Stomach (tissue), 4 donors: ENCODE measurements at regions not wholly inside any gene's neighbourhood (a gene's known extent, or its start where the extent isn't known, plus 50 kb on each side); places are given as distances from the start of the nearest gene placed in this dataset.

Experiments used
- EP300 ChIP-seq: sonication (generic); formaldehyde crosslinking; IDR thresholded peaks from one replicate; pipeline ENCODE4 v1.6.1; 2017; ENCODE audit warnings: antibody characterized with exemption
- POLR2A ChIP-seq, 4 donors: fragments of 450-650 bp; IDR thresholded peaks; one replicate each; pipeline ENCODE4 v1.6.1; 2016; ENCODE audit warnings: antibody characterized with exemption in 4 of 4, control low read depth in 2 of 4, mild to moderate bottlenecking in 1 of 4, moderate library complexity in 1 of 4
- POLR2AphosphoS5 ChIP-seq, 3 donors: sonication (generic); formaldehyde crosslinking; IDR thresholded peaks; one replicate each; pipeline ENCODE4 v1.6.1; 2016; ENCODE audit warnings: antibody characterized with exemption in 3 of 3
- TF ChIP-seq, protein P1 (sequence below), 7 experiments: fragments of 450-650 bp in 4 of 7; fragments of 200-600 bp in 3 of 7; sonication (generic) in 3 of 7; IDR thresholded peaks; one replicate each; pipeline ENCODE4 v1.5.1; 2016 to 2019; ENCODE audit warnings: antibody characterized with exemption in 7 of 7, control low read depth in 2 of 7, mild to moderate bottlenecking in 1 of 7

DNA sequence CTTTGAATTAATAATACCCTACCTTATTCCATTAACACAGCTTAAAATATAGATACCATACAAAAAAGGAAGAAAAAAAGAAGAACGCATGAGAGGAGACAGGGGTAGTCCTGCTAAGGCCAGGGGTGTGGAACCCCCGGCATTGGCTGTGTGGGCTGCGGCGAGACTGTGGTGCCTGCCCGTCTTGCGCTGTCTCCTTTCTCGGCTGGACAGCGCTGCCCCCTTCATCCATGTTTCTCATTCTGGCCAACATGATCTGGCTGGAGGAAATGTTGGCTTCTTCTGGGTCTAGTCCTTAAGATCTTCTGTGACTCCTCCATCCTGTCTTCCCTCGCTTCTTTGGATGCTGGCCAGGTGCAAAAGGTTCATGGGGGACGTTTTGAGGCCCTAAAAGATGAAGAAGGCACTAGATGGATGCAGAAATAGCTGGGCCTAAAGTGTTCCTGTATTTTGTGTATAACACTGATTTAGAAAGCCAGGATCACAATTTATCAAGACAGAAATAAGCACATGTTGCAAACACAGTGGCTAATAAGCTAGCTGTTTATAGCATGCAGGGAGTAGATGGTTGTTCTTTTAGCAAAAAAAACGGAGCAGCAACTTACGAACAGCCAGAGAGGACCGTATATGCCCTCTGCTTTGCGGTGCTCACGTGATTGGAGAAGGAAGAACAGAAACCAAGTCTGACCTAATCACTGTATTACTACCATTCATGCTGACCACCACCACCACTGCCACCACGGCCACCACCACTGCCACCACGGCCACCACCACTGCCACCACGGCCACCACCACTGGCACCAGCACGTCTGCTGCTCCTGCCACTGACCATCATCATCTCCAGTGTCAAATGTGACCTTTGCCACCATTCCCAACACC lies 71.7 kb upstream of the ASB18 start:
- TF ChIP-seq, protein P1, sequence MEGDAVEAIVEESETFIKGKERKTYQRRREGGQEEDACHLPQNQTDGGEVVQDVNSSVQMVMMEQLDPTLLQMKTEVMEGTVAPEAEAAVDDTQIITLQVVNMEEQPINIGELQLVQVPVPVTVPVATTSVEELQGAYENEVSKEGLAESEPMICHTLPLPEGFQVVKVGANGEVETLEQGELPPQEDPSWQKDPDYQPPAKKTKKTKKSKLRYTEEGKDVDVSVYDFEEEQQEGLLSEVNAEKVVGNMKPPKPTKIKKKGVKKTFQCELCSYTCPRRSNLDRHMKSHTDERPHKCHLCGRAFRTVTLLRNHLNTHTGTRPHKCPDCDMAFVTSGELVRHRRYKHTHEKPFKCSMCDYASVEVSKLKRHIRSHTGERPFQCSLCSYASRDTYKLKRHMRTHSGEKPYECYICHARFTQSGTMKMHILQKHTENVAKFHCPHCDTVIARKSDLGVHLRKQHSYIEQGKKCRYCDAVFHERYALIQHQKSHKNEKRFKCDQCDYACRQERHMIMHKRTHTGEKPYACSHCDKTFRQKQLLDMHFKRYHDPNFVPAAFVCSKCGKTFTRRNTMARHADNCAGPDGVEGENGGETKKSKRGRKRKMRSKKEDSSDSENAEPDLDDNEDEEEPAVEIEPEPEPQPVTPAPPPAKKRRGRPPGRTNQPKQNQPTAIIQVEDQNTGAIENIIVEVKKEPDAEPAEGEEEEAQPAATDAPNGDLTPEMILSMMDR (IDR thresholded peaks at IDR 0.05): no peak
- peak in 1 of 3 donors; percentile 87 for TF ChIP-seq POLR2AphosphoS5 (IDR thresholded peaks at IDR 0.05)
- no peak for TF ChIP-seq POLR2A (IDR thresholded peaks at IDR 0.05)
- TF ChIP-seq EP300: no peak
